Progenitor cell of endocrine pancreas (in vitro differentiated cells): ENCODE measurements at regions not wholly inside any gene's neighbourhood (a gene's known extent, or its start where the extent isn't known, plus 50 kb on each side); places are given as distances from the start of the nearest gene placed in this dataset.

ENCODE experiments used
- DNase-seq: peaks from one replicate; pipeline ENCODE4 v3.0.0; 2021; ENCODE audit warnings: low spot score; ENCODE audit not compliant: unreplicated experiment
- H3K27ac Mint-ChIP-seq: 2 replicates; pipeline ENCODE4 v1.8.0; 2021; ENCODE audit warnings: mild to moderate bottlenecking, moderate library complexity, mixed read lengths
- H3K27me3 Mint-ChIP-seq: 2 replicates; pipeline ENCODE4 v1.8.0; 2021; ENCODE audit warnings: mixed read lengths
- H3K36me3 Mint-ChIP-seq: 2 replicates; pipeline ENCODE4 v1.8.0; 2022; ENCODE audit warnings: mixed read lengths; ENCODE audit not compliant: insufficient read depth
- H3K4me1 Mint-ChIP-seq: 2 replicates; pipeline ENCODE4 v1.8.0; 2021; ENCODE audit warnings: low read depth, mixed read lengths
- H3K4me3 Mint-ChIP-seq: 2 replicates; pipeline ENCODE4 v1.8.0; 2021; ENCODE audit warnings: low read depth, mild to moderate bottlenecking, moderate library complexity, mixed read lengths
- H3K9me3 Mint-ChIP-seq: 2 replicates; pipeline ENCODE4 v1.8.0; 2021; ENCODE audit warnings: low read depth, mixed read lengths
- TF ChIP-seq, protein P1 (sequence below): fragments of 200-600 bp; sonication (generic); IDR thresholded peaks from one replicate; pipeline ENCODE4 v1.5.0; 2021; ENCODE audit warnings: antibody characterized with exemption, mild to moderate bottlenecking; ENCODE audit not compliant: unreplicated experiment

DNA sequence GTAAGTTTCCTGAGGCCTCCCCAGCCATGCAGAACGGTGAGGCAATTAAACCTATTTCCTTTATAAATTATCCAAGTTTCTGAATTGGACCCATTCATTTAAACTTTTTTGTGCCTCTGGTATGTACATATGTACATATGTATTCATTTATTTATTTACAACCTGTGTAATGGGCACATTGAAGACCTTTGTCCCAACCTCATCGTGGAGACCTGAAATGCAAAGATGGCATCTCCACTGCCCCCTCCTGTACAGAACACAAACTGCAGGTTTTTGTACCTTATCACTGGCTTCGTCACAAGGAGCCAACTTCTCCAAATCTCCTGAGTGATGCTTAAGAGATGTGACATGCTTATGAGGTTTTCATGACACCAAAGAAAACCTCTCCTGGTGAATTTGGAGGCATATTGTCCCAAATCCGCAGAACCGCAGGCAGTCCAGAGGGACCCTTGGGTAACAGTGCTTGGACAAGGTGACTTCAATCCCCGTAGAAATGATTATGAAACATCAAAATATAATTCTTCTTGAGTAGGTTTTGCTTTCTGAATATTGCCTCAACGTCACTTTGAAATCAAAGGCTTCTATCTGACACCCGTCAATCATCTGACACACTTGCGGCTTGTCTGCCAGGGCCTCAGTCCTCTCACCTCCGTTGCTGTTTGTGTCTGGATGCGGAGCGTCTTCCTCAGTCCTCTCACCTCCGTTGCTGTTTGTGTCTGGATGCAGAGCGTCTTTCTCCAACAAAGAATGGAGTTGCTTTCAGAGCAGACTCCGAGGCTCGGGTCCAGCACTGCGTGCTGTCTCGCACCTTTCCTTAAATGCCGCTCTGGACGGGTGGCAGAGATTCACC lies 135.0 kb upstream of the IRX4 start:
- Mint-ChIP-seq H3K27me3 (peaks cover 64% of the 10 kb centered on the region), H3K9me3 (no peaks in the 10 kb centered on the region), H3K4me3 (no peak overlapping the region), H3K4me1 (no peaks in the 10 kb centered on the region), H3K36me3 (no peaks in the 10 kb centered on the region), H3K27ac (no peak overlapping the region)
- TF ChIP-seq, protein P1, sequence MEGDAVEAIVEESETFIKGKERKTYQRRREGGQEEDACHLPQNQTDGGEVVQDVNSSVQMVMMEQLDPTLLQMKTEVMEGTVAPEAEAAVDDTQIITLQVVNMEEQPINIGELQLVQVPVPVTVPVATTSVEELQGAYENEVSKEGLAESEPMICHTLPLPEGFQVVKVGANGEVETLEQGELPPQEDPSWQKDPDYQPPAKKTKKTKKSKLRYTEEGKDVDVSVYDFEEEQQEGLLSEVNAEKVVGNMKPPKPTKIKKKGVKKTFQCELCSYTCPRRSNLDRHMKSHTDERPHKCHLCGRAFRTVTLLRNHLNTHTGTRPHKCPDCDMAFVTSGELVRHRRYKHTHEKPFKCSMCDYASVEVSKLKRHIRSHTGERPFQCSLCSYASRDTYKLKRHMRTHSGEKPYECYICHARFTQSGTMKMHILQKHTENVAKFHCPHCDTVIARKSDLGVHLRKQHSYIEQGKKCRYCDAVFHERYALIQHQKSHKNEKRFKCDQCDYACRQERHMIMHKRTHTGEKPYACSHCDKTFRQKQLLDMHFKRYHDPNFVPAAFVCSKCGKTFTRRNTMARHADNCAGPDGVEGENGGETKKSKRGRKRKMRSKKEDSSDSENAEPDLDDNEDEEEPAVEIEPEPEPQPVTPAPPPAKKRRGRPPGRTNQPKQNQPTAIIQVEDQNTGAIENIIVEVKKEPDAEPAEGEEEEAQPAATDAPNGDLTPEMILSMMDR, result peak; percentile 44
- no peak for DNase-seq

- H3K4me3 Mint-ChIP-seq, result no peak overlapping the region
- no peaks in the 10 kb centered on the region for H3K9me3 Mint-ChIP-seq
- H3K36me3 Mint-ChIP-seq, result no peaks in the 10 kb centered on the region
- no peak overlapping the region for H3K27ac Mint-ChIP-seq
- TF ChIP-seq, protein P1, result no peak
- DNase-seq, result no peak
- peaks cover 57% of the 10 kb centered on the region for H3K27me3 Mint-ChIP-seq
- H3K4me1 Mint-ChIP-seq, result peaks cover 3% of the 10 kb centered on the region
Observed at GRCh38 chr5:2015961-2016360, 133.2 kb upstream of the IRX4 start.

DNA sequence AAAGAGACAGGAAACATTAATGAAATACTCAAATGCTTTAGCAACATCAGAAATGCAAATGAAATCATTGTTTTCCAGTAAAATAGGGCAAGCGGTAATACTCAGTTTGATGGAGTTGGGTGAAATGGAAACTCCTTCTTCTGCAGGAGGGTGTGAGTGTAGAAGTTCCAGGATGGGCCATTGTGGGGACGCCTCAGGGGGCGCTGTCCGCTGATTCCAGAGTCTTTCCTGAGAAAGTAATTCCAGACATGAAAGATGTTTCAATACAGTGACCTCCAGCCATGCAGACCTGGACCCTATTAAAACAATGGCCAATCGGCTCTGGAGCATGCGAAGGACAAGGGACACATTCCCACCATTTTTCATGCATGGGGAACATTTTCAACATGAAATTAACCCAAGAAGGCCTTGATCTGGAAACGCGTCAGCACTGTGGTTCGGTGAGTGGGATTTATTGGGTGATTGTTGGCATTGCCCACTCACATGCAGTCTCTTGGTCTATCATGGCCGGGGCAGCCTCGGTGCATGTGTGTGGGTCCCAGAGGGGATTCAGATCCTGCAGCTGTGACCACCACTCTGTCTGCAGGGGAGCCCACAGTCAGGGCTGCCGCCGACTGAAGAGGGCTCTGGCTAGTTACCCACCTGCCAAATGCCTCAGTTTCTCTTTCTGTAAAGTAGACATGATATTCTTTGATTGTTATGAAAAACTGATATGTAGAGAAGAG lies 132.6 kb upstream of the IRX4 start:
- no peak overlapping the region for H3K4me3 Mint-ChIP-seq
- DNase-seq, result no peak
- H3K27ac Mint-ChIP-seq, result no peak overlapping the region
- H3K9me3 Mint-ChIP-seq, result no peaks in the 10 kb centered on the region
- H3K27me3 Mint-ChIP-seq, result peaks cover 55% of the 10 kb centered on the region
- no peaks in the 10 kb centered on the region for H3K36me3 Mint-ChIP-seq
- H3K4me1 Mint-ChIP-seq, result peaks cover 3% of the 10 kb centered on the region
- TF ChIP-seq, protein P1, result peak; percentile 45

- Mint-ChIP-seq H3K9me3 (no peaks in the 10 kb centered on the region), H3K27ac (no peak overlapping the region), H3K4me1 (peaks cover 3% of the 10 kb centered on the region), H3K27me3 (peaks cover 50% of the 10 kb centered on the region), H3K36me3 (no peaks in the 10 kb centered on the region), H3K4me3 (no peak overlapping the region)
- TF ChIP-seq, protein P1, result no peak
- DNase-seq, result no peak
Observed at GRCh38 chr5:2014058-2014610, 131.4 kb upstream of the IRX4 start.

DNA sequence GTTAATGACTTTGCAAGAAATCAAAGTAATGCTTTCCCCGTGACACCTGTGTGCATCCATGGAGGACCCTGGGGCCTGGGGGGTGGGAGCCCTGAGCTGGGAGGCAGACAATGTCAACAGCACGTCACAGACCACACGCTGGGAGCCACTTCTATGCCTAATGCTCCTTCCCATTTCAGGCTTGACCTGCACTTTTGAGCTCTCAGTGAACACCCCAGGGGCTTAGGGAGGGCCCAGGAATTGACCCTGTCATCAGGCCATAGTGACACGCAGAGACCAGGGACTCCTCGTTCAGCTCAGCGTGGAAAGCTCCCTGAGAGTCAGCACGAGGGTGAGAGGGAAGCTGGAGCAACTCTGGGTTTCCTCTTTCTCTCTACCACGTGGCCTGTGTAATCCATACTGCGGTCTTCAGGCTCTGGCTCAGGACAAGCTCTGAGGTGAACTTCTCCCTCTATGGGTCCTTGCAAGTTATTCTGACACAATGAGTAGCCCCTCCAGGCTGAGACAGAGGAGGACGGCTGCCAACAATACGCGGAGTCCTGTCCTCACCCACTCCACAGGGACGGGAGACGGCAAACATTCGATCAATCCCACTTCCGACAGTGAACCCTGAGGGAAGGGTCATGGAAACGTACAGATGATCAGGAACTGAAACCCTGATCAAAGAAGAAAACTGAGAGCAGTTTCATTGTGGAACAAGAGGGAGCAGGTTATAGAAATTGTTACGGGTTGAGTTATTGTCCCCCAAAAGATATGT lies 130.8 kb upstream of the IRX4 start:
- DNase-seq, result no peak
- TF ChIP-seq, protein P1, result no peak
- H3K27ac Mint-ChIP-seq, result no peak overlapping the region
- H3K27me3 Mint-ChIP-seq, result peaks cover 53% of the 10 kb centered on the region
- peaks cover 3% of the 10 kb centered on the region for H3K4me1 Mint-ChIP-seq
- no peaks in the 10 kb centered on the region for H3K9me3 Mint-ChIP-seq
- H3K36me3 Mint-ChIP-seq, result no peaks in the 10 kb centered on the region
- H3K4me3 Mint-ChIP-seq, result no peak overlapping the region
